ENCODE measurements at regions not wholly inside any gene's neighbourhood (a gene's known extent, or its start where the extent isn't known, plus 50 kb on each side); places are given as distances from the start of the nearest gene placed in this dataset.

DNA sequence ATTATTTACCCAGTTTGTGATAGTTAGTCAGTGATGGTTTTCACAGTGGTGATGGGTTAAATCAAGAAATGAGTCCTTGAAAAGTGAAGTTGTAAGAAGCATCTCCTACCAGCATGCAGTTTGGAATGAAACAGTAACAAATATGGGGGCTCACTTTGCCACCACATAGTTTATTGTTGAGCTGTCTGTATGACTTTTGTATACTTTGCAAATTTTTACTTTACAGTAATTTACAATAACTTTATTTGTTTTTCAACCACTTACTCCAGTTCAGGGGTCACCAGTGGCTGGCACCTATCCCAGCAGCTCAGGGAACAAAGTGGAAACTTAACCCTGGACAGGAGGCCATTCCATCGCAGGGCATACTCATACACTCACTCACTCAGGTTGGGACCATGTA lies 64.5 kb upstream of the ANKRD50 start:
- TF ChIP-seq, protein P1, sequence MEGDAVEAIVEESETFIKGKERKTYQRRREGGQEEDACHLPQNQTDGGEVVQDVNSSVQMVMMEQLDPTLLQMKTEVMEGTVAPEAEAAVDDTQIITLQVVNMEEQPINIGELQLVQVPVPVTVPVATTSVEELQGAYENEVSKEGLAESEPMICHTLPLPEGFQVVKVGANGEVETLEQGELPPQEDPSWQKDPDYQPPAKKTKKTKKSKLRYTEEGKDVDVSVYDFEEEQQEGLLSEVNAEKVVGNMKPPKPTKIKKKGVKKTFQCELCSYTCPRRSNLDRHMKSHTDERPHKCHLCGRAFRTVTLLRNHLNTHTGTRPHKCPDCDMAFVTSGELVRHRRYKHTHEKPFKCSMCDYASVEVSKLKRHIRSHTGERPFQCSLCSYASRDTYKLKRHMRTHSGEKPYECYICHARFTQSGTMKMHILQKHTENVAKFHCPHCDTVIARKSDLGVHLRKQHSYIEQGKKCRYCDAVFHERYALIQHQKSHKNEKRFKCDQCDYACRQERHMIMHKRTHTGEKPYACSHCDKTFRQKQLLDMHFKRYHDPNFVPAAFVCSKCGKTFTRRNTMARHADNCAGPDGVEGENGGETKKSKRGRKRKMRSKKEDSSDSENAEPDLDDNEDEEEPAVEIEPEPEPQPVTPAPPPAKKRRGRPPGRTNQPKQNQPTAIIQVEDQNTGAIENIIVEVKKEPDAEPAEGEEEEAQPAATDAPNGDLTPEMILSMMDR (IDR thresholded peaks at IDR 0.05 in 2 of 3, conservative IDR thresholded peaks at IDR 0.05 in 1 of 3; ENCODE audit: control insufficient read depth in 2 of 3, extremely low read depth in 1 of 3, insufficient read depth in 1 of 3, low read depth in 3 of 3, low read length in 3 of 3): no peak
- TF ChIP-seq YY1 (IDR thresholded peaks at IDR 0.05; ENCODE audit: low read depth, low read length) (no peak), SP1 (IDR thresholded peaks at IDR 0.05; ENCODE audit: low read depth, low read length) (no peak), HDGF (IDR thresholded peaks at IDR 0.05) (no peak), DPF2 (IDR thresholded peaks at IDR 0.05) (no peak), NBN (IDR thresholded peaks at IDR 0.05) (no peak), KAT2A (conservative IDR thresholded peaks at IDR 0.05; ENCODE audit: control insufficient read depth, low read depth, low read length) (no peak), NFIC (IDR thresholded peaks at IDR 0.05; ENCODE audit: low read depth, low read length) (no peak), EZH2 (IDR thresholded peaks at IDR 0.05; ENCODE audit: borderline replicate concordance, control insufficient read depth, low read depth, low read length) (no peak), GATAD2B (conservative IDR thresholded peaks at IDR 0.05; ENCODE audit: low read depth) (no peak)
- TF ChIP-seq, protein P2, sequence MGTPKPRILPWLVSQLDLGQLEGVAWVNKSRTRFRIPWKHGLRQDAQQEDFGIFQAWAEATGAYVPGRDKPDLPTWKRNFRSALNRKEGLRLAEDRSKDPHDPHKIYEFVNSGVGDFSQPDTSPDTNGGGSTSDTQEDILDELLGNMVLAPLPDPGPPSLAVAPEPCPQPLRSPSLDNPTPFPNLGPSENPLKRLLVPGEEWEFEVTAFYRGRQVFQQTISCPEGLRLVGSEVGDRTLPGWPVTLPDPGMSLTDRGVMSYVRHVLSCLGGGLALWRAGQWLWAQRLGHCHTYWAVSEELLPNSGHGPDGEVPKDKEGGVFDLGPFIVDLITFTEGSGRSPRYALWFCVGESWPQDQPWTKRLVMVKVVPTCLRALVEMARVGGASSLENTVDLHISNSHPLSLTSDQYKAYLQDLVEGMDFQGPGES (IDR thresholded peaks at IDR 0.05): no peak
- TF ChIP-seq, protein P3, sequence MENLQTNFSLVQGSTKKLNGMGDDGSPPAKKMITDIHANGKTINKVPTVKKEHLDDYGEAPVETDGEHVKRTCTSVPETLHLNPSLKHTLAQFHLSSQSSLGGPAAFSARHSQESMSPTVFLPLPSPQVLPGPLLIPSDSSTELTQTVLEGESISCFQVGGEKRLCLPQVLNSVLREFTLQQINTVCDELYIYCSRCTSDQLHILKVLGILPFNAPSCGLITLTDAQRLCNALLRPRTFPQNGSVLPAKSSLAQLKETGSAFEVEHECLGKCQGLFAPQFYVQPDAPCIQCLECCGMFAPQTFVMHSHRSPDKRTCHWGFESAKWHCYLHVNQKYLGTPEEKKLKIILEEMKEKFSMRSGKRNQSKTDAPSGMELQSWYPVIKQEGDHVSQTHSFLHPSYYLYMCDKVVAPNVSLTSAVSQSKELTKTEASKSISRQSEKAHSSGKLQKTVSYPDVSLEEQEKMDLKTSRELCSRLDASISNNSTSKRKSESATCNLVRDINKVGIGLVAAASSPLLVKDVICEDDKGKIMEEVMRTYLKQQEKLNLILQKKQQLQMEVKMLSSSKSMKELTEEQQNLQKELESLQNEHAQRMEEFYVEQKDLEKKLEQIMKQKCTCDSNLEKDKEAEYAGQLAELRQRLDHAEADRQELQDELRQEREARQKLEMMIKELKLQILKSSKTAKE (IDR thresholded peaks at IDR 0.05; ENCODE audit: low read depth, poor library complexity, severe bottlenecking): no peak

Data from GM12878 (cell line).